Body of pancreas (tissue), 4 donors: ENCODE measurements at regions not wholly inside any gene's neighbourhood (a gene's known extent, or its start where the extent isn't known, plus 50 kb on each side); places are given as distances from the start of the nearest gene placed in this dataset.

Experiments
- POLR2A ChIP-seq, 3 donors: fragments of 450-650 bp; IDR thresholded peaks; one replicate each; pipeline ENCODE4 v1.6.1; 2016; ENCODE audit warnings: antibody characterized with exemption in 3 of 3, mild to moderate bottlenecking in 2 of 3
- TF ChIP-seq, protein P1 (sequence below), 7 experiments: fragments of 450-650 bp in 4 of 7; fragments of 200-600 bp in 3 of 7; sonication (generic) in 3 of 7; IDR thresholded peaks; one replicate each; pipeline ENCODE4 v1.5.1; 2016 to 2019; ENCODE audit warnings: antibody characterized with exemption in 7 of 7

DNA sequence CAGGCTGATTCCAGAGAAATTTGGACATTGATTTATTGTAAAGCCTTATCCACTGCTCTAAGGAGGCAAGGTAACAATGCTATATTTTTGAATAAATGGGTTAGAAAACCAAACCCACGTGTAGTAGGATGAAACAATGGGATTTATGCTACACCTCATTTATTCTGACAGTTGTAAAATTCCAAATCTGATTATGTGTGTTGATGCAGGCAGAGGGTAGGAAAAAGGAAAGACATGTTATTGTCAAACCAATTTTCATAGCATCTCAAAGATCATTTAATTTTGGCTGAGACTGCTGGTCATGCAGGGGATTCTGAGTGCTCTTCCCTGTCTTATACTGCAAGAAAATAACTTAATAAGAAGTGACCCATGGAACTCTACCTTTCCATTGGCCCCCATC lies 1219.9 kb upstream of the SORCS1 start:
- no peak for TF ChIP-seq POLR2A (IDR thresholded peaks at IDR 0.05)
- TF ChIP-seq, protein P1, sequence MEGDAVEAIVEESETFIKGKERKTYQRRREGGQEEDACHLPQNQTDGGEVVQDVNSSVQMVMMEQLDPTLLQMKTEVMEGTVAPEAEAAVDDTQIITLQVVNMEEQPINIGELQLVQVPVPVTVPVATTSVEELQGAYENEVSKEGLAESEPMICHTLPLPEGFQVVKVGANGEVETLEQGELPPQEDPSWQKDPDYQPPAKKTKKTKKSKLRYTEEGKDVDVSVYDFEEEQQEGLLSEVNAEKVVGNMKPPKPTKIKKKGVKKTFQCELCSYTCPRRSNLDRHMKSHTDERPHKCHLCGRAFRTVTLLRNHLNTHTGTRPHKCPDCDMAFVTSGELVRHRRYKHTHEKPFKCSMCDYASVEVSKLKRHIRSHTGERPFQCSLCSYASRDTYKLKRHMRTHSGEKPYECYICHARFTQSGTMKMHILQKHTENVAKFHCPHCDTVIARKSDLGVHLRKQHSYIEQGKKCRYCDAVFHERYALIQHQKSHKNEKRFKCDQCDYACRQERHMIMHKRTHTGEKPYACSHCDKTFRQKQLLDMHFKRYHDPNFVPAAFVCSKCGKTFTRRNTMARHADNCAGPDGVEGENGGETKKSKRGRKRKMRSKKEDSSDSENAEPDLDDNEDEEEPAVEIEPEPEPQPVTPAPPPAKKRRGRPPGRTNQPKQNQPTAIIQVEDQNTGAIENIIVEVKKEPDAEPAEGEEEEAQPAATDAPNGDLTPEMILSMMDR (IDR thresholded peaks at IDR 0.05) = no peak
